ENCODE measurements at regions not wholly inside any gene's neighbourhood (a gene's known extent, or its start where the extent isn't known, plus 50 kb on each side); places are given as distances from the start of the nearest gene placed in this dataset.

DNA sequence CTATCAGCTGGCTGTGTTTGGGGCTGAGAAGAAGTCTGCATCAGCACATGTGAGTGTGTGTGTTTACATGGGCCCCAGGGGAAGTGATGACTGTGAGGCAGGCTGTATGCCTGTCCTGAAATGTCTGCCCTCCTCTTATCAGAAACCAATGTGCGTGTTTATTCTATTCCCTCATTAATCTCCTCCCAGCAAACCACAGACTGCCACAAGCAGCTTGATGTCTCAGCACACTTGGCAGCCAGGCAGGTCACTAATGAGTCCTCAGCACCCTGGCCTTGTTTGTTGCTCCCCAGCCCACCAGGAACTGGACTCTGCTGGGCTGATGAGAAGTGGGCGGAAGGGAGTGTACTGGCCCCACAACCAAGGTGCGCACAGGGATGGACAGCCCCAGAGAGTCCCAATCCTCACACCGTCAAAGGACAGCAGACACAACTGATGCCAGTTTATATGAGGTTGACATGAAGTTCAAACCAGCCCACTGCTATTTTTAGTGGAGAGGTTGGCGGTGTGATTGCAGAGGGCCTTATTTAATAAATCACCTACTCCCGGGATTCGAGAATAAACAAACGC is 225.8 kb downstream of the ETS1 start:
- DNase-seq = no peak

DNA sequence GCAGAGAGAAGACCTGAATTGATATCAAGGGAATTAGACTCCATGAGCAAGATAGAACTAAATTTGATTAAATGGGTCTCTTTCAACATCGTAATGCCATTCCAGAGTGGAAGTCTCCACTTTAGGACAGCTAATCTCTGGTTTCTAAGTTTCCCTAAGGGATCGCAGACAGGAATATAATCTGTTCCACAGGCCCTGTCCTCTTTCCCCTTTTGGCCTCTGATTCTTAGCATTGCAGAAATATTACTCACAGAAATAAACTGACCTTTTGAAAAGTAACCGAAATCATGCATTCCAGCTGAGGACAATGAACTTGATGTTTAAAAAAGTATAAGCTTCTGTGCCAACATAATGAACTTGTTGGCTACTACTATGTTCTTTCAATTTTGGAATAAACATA is 227.8 kb downstream of the ETS1 start:
- no peak for DNase-seq

DNA sequence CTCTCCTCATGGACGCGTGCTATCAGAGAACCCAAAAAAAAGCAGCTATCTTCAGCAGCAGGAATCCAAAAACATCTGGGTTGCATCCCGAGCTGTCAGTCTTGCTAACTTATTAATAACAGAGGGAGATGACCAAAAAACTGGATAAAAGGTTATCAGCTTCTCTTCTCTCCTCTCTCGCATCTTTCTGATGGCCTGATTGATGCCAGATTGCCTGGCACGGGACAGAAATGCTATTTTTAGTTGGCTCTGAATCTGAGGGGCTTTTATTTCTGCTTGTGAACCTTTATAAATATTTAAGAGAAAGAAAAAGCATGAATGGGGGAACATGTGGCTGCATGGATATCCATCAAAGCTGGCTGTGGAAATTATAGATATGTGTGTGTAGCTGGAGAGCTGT is 230.3 kb downstream of the ETS1 start:
- DNase-seq = no peak

DNA sequence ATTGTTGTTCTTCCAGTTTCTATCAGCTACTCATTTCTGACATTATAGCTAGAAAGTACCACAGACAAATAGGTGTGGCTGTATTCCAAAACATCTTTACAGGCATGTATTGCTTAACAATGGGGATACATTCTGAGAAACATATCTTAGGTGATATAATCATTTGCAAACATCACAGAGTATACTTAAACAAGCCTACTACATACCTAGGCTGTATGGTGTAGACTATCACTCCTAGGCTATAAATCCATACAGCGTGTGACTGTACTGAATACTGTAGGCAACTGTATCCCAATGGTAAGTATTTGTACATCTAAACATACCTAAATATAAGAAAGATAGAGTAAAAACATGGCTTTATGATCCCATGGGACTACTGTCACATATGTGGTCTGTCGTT is 231.8 kb downstream of the ETS1 start:
- DNase-seq = no peak

DNA sequence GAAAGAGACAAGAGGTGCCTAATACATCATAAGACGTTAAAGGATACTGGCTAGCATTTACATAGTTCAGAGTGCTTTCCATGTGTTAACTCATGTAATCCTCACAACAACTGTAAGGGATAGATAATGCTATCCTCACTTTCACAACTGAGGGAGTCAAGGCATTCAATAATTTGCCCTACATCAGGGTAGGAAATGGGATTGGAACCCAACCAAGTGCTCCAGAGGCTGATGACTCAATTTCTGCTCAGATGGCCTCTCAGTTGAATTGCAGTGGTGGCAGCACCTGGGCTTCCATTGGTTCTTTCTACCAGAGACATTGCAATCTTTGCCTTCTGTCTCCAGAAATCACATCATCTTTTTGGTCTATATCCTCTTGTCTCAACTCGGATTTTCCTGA is 232.9 kb downstream of the ETS1 start:
- DNase-seq = no peak

DNA sequence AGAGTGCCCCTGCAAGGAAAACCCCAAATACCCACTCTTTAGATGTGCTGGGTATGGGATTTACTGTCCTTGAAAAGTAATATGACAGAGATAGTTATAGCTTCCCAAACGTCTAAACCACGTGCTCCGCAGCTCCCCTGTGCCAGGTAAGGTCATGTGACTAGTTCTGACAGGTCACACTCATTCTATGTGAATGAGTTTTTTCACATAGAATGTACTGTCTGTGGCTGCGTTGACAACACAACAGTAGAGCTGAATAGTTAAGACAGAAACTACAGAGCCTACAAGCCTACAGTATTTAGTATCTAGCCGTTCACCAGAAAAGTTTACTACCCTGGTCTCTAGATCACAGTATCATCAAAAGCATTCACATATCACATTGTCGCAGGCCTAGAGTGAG is 236.2 kb downstream of the ETS1 start:
- DNase-seq = no peak

DNA sequence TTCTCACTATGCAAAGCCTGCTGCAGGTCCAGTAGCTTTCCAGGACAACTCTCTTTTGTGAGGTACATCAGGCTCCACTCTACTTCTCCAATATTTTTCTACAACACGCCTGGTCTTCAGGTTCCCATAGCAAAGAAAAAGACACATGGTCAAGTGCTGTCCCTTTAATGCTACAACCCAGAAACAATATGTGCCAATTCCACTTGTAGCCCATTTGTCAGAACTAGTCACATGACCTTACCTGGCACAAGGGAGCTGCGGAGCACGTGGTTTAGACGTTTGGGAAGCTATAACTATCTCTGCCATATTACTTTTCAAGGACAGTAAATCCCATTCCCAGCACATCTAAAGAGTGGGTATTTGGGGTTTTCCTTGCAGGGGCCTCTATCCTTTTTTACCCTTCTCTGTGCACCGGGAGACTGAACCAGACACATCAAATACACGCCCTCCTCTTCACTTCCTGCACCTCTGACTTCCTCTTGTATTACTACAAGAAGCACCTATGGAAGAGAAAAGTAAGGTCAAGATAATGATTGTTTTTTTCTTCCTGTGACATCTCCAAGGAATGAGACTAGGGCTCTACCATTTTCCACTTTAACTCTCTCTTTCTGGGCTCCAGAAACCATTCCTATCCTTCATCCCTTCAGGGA is 237.6 kb downstream of the ETS1 start:
- DNase-seq = no peak

DNA sequence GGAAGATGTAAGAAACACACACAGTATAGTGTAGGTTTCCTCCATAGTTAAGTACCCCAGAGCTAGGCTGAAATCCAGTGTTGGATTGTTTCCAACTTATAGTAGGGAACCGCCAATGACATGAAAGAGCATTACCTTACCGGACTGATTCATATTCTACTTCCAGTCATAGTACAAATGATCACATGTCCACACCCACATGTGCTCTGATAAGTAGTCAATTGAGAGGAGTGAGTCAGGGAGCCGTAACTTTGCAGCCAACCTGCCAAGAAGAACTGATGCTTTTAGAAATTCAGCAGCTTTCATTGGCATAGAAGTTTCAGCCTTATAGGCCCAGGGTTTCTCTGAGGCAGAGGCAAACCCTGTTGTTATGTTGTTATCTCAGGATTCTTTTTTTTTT is 240.6 kb downstream of the ETS1 start:
- DNase-seq = no peak

DNA sequence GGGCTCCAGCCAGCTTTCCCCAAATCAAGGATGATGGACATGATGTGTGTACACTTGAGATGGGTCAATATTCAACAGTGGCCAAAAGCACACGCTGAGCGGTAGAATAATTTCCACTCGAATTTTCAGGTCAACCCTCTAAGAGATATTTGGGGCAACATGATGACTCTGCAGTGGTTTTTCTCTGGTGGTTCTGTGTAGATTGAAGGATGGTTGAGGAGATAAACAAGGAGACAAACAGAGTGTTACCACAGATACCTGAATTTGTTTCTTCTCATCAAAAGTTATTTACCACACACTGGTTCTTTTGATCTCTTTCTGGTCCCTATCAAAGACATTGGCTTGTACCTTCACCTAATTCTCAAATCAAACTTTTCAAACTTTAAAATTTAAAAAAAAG is 242.0 kb downstream of the ETS1 start:
- DNase-seq = no peak

DNA sequence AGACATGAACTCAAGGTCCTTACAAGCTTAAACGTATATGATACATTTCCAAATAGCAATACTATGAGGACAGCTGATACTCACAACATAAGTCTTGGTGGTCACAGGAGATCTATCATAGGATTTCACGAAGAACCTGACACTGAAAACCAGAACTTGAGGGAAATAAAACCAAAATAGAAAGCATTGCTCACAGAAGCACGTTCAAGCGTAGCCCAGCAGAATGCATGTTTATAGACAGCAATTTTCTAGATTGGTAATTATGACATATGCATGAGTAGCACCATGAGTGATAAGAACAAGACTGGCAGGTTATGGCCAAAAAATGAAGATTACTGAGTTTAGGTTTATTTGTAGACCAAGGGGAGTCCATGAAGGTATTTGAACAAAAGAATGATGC is 243.5 kb downstream of the ETS1 start:
- no peak for DNase-seq

DNA sequence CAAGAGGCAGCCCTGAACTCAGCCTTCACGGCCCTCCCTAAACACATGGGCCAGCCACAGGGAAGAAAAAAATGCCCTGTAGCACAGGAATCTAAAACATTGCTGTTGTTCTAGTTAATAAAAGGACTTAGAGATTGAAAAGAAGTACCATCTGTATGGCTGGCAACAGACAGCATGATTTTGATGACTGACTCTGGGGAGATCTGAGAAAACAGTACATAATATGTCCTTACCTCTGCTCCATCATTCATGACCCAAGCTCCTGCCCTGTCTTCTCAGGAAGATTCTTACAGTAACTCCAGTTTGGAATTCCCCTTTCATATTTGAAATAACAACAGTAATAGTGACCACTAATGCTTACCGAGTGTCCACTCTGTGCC is 244.2 kb downstream of the ETS1 start:
- DNase-seq = no peak

DNA sequence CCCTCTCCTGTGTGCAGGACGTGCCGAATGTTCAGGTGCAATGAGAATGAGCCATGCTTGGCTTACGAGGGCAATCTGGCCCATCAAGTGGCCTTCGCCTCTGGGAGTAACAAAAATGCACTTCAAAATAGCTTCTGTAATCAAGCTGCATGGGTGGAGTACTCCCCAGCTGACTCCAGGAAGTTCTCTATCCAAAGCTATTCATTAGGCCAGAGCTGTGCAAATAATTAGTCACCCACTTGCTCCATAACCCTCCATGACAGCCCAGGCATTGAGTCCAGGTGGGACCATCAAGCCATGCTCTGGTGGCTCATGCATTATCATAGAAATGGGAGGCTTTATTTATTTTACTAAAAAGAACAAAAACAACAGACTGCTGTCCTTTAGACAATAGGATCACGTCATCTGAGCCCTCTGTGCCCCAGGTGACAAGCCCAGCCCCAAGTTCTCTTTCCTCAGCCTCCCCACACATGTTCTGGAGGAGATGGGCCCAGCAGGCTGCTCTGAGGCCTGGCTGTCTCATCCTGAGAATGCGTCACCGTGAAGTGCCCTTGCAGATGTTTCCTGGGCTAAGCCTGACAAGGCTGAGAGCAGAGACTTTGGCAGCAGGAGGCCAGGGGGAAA is 244.7 kb downstream of the ETS1 start:
- DNase-seq = no peak

DNA sequence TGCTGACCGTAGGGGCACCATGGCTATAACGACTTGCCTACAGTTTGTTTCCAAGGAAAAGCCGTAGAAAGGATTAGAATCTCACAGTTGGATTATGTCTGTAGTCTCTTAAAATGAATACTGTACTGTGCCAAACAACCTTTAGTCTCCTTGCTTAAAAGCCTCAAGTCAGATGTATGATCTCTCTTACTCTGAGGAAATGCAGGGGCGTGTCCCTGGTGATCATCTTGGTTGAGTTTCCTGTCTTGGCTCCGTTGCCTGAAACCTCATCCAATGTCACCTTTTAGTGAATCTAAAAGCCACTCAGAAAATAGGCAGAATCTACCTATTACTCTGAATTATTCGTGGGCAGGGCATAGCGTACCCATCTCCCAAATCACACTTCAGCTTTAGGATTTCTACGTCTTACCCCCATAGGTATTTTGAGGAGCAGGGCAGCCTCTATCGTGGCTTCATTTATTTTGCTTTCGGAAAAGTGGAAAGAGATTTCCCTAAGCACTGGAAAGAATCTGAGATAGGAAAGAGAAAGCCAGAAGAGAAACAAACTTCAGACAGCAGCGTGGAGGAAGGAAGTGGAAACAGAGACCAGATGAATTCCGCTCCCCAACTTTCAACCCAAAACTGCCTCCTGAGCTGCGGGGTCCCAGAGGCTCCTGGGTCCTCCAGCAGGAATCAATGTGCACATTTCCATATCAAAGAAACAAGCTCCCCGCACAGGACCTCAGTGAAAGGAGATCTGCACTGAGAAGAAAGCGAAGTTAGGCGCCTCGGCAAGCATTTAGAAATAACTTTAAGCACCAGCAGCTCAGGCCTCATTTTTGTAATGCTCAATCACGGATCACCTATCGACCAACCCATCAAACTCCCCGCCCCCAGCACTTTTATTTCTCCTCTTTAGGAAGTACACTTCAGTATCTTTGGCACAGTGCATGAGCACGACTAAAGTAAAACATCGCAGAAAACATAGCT is 245.8 kb downstream of the ETS1 start:
- DNase-seq = no peak

DNA sequence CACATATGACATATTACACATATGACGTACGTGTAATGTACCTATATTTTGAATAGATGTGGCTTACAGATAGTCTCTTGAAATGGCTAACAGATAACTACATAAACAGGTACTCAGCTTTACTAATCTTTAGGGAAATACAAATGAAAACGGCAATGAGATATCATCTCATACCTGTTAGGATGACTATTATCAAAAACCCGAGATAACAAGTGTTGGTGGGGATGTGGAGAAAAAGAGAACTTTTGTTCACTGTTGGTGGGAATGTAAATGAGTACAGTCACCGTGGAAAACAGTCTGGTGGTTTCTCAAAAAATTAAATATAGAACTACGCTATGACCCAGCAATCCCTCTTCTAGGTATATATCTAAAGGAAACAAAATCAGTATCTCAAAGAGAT is 247.6 kb downstream of the ETS1 start:
- no peak for DNase-seq

DNA sequence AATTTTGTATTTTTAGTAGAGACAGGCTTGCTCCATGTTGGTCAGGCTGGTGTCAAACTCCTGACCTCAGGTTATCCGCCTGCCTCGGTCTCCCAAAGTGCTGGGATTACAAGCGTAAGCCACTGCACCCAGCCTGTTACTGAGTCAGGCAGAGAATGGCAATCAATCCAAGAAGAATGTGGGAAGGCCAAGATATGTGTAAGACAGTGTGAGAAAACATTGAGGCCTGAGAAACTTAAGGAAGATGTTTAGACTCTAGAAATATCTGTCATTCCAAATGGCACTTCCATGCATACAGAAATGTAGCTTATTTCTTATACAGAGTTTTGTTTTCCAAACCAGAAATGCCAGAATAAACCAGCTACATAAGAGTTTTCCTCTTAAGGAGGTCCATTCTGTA is 248.5 kb downstream of the ETS1 start:
- no peak for DNase-seq

DNA sequence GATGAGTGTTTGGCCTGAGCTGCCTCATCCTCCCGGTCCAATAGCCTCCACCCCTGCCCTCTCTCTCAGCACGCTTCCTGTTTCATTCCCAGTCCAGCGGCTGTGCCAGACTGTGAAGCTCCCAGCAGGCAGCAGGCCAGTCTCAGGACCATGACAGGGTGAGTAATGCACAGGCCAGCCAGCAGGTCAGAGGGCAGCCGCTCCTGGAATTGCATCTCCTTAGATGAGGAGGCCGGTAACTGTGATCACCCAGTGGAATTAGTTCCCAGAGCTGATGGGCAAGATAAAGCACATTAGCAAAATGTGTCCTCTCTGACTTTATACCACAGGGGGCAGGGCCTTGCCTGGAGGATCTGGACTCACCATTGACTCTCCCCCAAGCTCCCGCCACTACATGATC is 251.2 kb downstream of the ETS1 start:
- DNase-seq = no peak

DNA sequence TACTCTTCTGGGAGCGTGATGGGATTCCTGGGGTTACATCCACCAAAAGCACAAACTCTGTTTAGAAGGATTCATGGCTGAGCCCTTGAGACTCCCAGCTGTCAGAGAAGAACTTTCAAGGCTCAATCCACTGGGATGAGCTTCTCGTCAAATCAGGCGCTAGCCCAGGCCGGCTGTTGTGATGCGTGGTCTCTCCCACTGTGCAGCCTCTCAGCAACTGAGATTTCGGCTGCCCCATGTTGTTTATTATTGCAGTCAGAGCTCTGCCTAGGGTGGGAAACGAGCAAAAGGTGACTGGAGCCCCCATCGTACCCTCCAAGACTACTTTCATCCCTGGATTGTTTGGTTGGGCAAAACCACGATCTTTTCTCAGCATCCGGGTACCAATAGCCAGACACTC is 251.6 kb downstream of the ETS1 start:
- DNase-seq = no peak

DNA sequence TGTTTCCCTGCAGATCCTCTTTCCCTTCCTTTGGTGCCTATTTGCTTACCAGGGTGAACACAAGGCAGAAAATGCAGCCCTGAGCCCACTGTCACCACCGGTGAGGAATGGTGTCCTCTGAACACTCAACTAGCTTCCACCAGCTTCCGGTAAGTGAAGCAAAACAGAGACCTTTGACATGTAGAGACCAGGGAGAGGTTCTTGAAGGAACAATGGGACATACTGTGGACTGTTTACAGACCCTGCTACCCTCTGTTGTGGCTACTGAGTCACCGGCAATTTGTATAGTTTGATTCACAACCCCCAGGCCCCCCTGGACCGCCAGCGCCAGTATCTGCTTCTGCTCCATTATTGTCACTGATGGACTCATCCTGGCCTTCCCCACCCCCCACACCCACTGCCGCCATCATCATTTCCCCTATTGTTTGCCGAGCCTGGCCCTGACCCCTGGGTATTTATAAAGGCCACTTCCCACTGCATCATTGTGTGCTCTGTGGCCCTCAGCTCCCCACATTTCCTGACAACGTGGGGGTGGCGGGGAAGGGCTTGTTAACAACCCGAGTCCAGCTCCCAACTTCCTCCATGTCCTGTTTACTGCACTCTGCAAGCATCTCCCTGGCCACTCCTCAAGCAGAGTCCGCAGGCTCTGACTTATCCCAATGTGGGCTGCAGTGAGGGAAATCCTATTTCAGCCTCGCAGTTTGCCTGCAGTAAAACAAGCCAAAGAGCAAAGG is 252.9 kb downstream of the ETS1 start:
- no peak for DNase-seq

DNA sequence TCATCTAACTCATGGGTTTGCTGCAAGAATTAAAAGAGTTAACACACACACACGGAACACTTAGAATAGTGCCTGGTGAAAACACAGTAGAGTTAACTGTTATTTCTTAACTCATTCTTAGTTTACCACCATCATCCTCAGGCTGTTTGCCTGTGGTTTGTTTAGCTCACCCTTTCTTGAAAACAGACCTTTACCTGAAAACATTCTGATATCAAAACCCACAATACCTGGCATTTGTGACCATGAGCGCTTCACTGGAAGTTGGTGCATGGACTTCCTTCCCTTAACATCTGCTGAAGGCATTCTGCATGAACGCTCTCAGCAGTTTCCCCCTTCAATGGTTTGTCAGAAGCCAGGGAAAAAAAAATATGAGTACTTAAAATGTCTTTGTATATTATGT is 256.0 kb downstream of the ETS1 start:
- DNase-seq = no peak

DNA sequence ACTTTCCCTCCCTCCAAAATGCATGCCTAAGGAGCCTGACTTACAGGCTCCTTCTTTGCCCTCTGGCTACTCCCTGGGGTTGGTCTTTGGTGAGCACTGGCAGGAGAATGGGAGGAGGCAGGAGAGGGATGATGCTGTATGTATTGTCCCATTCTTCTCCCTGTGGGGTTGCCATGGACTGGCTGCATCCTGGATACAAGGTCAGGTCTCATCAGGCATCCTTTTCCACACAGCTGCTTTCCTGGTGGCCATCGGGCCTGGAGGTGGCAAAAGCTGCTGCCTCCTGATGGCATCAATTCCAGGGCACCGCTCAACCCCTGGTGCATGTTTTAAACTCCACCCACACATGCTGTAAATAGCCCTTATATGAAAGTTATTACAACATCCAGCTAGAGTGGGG is 257.2 kb downstream of the ETS1 start:
- no peak for DNase-seq

DNA sequence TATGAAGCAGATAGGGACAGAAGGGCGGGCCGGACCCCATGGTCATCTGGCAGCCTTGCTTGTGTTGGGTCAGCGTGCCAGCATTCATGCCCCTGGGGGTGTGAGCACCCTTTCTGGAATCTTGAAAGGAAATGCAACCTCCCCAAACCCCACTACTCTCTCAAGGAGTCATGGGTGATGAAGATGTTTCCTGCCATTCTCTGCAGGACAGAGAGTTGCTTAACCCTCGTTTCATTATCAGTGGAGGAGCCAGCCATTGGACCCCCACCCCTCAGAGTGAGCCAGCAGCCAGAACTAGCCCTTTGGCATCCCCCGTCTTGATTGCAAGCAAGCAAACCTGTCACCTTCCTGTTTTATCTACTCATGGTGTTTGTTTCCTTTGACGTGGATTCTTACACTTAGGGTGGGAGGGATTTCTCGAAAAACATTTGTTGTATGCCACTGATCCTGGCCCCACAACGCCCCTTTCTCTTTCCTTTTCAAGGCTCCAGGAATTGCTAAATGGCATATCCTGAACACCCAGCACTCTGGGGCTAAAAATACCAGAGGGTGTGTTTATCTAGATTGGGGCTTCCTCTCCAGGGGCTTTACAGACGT is 258.3 kb downstream of the ETS1 start:
- no peak for DNase-seq

DNA sequence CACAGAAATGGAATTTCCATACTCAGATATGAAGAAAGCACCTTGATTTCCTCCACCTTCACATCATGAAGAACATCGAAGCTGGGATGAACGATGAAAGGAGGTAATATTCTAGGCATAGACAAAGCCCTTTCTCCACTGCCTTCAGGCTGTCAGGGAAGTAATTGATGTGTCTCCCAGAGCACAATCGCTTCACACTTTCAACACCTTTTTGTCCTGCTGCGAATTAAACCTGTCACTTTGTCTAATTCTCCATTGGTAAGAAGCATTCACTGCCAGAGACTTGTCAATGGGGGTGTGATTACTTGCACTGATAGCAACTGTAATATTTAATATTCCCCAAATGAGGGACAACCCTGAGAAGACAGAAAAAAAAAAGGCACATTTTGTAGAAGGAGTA is 260.1 kb downstream of the ETS1 start:
- DNase-seq = no peak

DNA sequence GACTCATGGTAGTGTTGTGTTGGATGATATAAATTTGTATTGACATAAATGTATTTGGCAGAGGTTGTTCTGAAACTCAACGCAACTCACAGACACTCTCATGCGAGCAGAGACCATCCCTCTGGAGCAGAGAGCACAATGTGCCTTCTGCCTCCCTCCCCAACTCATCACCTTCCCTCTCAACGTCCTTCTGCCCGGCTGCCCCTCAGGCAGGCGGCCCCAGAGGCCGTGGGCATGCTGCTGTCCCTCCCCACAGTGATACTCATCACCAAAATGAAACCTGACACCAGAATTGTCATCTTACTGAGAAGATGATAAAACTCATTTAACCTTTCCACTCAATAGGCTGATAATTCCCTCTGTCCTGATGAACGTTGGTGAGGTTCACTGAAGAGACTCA is 260.6 kb downstream of the ETS1 start:
- DNase-seq = no peak
